NCI-H2029 (cell line): ENCODE measurements at regions not wholly inside any gene's neighbourhood (a gene's known extent, or its start where the extent isn't known, plus 50 kb on each side); places are given as distances from the start of the nearest gene placed in this dataset.
"Not testable (repeated sequence)": the region's sequence is repeated elsewhere in the genome, so short reads cannot be mapped to it uniquely, and the experiment has no call there.

ENCODE experiments used
- DNase-seq: peaks from one replicate; lab custom pipeline; 2025; lab: John Stamatoyannopoulos, UW

DNA sequence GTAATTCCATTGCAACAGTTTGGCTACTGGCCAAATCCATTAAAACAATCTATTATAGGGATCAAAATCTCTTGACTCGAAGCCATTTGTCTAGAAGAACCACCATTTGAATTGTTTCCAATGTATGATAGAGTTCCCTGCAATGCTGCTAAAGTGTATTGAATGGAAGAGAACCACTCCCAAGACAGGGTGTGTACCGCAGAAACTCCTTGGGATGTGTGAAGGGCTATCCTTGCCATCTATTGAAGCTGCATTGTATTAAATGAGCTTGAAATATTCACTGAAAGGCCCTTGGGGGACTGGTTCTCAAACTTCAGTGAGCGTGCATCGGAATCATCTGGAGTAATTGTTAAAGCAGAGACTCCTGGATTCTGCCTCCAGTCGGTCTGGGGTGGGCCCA lies 260.4 kb upstream of the MEIS1 start:
- no peak for DNase-seq

DNA sequence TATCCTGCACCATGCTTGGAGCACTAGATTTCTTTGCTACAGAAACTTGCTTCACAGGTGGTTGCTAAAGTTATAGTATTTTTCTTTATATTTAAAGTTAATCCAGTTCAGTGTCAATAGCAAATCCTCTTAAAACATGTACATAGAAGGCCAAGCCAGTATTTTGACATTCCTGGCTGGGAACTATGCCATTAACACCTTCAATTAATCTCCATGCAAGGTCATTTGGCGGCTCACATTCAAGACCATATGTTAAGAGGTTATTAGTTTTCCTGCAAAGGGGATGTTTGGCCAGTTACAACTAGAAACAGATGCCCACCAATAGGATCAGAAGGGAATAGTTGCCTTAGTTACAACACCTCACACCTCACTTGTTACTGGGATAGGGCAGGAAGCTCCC lies 261.3 kb upstream of the MEIS1 start:
- DNase-seq: no peak

DNA sequence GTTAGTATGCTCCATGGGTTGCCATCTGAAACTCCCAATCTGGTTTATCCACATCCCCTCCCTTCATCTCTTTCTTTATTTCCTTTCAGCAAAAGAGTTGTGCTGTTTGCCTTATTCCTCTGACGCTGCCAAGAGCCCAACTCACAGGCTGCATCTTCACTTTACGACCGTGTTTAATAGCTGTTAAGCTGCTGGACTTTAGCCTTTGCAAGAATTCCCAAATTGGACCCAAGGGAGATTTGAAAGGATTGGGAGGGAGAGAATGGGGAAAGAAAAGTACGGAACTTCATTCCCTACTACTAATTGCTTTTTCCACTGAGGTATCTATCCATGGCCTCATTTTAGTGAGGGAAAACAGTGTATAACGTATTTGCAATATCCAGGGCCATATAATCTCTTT lies 263.4 kb upstream of the MEIS1 start:
- no peak for DNase-seq

DNA sequence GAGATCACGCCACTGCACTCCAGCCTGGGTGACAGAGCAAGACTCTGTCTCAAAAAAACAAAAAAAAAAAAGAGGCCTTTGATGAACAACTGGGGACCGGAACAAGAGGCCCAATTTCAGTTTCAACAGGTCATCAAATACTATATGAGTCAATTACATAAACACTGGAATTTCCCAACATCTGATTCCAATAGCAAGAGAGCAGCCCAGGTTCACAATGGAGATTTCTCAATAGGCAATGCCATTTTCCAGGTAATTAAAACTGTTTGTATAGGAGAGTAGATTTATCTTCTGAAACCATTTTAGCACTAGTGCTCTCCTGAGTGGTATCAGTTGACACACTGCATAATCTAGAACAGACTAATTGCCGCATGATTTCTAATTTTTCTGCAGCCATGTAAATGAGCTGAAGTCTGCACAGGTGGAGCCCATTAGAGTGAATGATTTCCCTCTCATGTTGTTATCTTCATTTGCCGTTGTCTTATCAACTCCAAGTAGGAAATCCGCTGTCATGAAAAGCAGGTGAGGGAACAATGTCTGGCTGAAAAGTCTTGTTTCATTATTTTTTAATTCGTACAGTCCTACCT lies 264.1 kb upstream of the MEIS1 start:
- DNase-seq: peak; percentile 6

DNA sequence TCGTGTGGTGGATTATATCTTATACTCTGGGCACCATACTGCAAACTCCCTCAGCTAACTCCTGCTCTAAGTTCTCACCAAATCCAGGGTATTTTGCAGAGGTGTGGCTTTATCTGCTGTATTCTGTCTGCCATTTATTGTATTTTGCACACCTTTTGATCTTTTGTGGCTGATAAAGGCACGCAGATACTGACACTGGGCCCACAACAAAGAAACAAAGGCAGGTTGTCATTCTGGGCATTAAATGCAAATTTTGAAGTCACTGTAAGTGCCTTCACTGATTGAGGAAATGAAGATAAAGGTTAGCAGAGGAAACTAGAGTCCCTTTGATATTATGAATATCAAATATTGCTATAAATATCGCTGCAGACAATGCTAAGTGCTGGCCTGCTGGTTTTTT lies 265.8 kb upstream of the MEIS1 start:
- DNase-seq: no peak

DNA sequence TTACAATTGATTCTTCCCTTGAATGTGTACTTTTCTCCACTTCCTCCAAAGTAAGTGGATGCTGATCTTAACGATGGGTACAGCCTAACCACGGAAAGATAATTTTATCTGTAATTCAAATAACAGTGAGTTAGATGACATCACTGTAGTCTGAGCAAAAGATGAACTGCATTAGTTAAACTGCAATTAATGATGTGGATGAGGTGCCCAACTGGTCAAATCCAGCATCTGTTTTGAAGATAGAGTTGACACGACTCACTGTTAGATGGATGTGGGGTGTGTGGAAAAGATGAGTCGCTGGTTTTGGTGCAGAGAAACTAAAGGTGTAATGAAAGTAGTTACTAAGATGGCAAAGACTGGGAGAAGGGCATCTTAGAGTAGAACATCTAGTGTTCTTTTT lies 270.5 kb upstream of the MEIS1 start:
- DNase-seq: no peak

DNA sequence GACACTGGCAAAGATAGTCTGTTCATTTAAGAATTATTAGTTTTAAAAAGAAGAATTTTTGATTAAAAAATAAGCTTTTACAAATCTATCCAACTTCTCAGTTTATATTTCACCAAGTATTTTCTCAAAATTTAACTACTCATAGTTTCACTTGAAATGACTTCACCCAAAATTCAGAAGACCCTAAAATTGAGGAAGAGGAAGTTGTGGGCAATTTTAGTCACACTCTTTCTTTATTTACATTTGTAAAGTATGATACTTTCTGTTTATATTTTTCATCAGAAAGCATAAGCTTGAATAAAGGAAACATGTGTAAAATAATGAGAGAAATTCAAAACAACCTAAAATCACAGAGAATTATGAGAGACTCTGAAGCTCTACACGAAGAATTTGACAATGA lies 278.8 kb upstream of the MEIS1 start:
- DNase-seq: no peak

DNA sequence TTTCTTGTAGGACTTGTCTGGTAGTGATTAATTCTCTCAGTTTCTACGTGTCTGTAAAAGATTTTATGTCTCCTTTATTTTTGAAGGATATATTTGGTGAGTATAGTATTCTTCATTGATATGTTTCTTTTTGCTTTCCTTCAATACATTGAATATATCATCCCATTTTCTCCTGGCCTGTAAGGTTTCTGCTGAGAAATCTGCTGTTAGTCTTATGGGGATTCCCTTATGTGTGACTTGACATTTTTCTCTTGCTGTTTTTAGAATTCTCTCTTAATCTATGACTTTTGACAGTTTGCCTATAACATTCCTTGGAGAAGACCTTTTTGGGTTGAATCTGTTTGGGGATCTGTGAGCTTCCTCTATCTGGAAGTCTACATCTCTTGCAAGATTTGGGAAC lies 281.0 kb upstream of the MEIS1 start:
- no peak for DNase-seq

DNA sequence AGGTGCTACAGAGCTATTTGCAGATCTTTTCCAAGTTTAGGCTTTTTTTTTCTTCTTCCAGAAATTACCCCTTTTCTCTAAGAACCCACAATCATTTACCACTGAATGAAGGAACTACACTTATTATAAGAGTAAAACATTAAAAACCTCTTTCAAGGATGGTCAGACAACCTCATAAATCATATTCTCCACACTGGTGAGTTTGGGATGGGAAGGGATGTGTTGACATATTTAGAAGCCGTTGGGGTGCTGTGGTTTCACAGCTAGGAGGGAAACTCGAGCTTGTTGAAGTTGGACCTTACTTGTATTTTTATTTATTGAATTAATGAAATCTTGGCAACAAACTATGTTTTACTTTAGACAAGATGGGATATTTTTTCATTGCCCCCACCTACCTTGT lies 289.4 kb upstream of the MEIS1 start:
- DNase-seq: no peak

DNA sequence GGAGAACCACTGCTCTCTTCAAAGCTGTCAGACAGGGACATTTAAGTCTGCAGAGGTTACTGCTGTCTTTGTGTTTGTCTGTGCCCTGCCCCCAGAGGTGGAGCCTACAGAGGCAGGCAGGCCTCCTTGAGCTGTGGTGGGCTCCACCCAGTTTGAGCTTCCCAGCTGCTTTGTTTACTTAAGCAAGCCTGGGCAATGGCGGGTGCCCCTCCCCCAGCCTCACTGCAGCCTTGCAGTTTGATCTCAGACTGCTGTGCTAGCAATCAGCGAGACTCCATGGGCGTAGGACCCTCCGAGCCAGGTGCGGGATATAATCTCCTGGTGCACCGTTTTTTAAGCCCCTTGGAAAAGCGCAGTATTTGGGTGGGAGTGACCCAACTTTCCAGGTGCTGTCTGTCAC lies 290.6 kb upstream of the MEIS1 start:
- DNase-seq: not testable (repeated sequence)

DNA sequence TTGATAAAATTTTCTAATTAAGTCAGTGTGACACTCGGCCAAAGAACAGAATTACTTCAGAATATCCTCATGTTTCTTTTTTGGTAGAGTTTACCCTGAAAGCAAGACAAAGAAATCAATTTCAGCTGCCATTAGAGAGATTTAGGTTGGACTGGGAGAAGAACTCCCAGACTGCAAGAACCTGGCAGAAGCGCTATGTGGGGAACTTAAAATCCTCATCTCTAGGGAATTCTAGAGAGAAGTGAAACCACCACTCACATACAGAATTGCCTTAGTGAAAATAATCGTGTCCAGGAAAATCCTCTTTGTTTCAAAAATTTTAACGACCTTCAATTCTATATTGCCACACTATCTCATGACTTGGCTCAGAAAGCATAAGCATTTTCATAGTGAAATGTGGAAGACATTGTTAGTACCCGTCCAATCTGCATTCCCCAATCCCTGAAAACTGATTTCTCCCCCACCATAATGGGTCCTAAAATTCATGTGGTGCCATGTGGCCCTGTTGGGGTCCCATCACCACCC lies 297.3 kb upstream of the MEIS1 start:
- DNase-seq: no peak

DNA sequence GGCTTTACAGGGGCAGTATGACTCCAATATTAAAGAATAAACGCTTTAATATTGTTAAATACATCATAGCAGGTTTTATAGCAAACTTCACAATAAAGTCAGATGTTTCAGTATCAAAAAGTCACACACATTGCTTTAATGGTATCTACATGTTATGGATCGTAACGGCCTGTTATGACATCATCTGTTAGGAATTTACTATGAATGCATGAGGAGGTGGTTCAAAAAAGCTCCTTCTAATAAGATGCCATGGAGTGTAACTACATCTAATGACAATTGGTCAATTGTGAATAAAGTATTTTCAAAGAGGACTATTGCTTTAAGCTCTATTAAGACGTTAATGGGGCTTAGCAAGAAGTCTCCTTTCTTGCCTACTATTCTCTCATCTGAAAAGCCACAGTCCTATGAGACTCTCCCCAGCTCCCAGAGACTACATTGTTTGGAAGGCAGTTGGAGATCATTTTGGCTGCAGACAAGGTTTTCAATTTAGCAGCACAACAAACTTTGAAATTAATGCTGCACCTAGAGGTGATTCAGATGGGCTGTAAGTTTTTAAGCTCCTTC lies 300.7 kb upstream of the MEIS1 start:
- DNase-seq: no peak

DNA sequence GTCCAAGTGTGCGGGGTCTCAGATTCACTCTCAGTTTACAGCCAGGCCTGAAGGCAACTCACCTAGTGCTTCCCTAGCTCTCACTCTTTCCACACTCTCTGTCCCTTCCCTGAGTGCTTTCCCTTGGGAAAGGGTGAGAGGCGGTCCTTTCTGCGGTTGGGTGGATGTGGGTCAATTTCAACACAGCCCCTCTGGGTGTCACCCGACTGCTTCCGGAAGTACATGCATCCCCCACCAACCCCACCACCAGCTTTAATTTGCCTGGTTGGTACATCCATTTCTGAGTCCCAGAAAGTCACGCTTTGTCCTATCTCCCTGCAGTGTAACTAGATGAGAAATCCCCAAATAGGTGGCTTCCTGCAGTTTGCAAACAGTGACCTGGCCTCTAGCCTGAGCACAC lies 307.3 kb upstream of the MEIS1 start:
- DNase-seq: no peak

DNA sequence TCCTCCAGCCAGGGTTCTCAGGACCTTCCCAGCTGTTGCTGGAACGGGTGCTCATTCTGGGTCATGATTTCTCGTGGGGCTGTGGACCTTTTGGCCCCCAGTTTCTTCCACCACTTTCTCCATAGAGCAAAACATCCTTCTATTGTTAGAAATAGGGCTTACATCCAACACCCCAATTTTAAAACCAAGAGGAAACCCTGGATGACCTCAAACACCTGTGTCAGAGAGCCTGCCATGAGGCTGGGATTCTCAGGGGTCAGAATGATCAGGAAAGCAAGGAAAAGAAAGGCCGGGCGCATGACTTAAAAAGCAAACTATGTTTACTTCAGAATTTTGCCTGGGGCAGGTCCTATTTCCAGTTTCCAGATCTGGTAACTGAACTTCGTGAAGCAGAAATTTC lies 307.9 kb upstream of the MEIS1 start:
- no peak for DNase-seq

DNA sequence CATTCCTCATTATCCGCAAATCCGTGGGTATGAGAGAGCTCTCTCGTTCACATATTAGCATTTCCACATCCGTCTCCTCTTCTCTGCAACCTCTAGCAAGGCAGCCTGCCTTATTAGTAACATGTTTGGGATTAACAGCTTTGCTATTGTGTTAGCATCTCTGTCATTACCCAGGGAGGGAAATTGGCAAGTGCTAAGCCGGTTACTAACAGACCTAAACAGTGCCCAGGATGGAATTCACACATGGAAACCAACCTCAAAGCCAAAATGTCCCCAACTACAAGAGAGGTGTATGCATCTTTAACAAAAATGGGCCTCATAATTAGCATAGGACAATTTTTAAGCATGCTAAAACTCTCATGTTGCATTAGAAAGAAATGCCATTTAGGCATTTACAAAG lies 309.0 kb upstream of the MEIS1 start:
- no peak for DNase-seq

DNA sequence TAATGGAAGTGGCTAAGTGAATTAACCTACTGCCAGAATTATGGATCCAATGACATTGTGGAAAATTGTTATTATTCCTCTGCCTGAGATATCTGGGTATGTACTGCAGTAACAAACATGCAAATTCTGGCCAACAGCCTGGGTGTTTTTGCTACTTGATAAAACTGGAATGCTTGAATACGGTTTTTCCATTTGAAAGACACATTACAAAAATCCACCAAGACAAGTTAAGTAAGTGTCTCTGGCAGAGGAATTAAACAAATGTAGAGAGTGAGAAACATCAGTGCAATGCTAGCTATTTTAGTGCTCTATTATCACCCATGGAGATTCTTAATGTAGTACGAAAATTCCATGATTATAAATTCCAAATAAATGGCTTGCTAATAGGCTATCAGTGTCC lies 312.4 kb upstream of the MEIS1 start:
- no peak for DNase-seq

DNA sequence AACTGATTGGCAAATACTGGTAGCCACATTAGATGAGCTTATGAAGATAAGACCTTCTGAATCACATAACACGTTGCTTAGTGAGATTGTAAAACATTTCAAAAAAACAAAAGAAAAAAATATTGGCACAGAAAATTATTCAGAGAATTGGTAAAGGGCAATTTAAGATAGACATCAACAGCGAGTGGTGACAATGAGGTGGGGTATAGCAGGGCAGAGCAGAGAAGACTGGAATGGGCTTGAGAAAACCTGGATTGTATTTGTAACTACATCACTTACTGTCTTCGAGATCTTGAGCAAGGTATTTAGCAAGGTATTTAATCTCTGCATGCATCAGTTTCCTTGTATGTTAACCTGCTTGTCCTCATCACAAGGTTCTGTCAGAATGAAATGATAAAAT lies 313.0 kb upstream of the MEIS1 start:
- no peak for DNase-seq

DNA sequence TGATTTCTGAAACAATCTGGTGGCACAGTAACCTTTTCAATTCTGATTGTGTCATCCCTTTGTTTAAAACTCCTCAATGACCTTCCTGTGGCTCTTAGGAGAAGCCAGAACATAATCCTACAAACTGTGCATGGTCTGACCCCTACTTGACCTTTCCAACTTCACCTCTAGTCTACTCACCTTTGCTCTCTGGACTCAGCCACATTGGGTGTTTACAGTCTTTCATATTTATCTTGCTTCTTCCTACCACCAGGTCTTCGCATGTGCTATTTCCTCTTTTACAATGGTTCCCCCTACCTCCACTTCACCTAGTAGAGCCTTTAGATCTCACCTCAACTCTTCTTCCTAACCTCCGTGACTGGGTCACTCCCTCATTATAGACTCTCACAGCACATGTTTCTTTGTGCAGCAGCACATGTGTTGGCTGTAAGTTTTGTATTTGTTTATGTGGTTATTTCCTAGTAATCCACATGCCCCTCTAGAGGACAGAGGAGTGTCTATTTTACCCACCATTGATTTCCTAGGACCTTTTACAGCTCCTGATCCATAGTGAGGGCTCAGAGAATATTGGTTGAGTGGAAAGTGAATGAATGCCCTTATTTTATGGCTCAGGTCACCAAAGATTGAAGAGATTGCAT lies 320.8 kb upstream of the MEIS1 start:
- DNase-seq: no peak

DNA sequence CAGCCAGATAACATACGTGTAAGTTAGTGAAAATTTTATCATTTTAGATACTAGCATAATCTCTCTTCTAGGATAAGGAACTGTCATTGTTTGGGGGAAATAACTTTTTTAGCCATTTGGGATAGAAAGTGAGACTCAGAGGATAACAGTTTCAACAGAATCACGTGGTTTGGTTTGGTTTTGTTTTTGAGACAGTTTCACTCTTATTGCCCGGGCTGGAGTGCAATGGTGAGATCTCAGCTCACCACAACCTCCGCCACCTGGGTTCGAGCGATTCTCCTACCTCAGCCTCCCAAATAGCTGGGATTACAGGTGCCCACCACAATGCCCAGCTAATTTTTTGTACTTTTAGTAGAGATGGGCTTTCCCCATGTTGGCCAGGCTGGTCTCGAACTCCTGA lies 323.2 kb upstream of the MEIS1 start:
- DNase-seq: no peak

DNA sequence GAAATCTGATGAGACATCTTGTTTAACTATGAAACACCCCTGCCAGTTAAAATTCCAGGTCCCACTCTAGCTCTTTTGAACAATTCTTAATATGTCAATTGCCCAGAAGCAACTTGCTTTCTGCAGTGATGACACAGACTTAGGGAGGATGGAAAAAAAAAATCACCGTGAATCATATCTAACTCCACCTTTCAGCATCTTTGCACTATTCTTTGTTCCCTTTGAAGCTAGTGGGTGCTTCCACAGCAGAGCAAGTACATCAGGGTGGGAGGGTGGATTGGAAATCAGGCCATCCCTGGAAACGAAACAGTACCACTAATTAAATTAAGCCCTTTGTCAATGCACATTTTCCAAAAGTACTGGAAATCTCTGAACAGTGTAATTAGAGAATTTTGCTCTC lies 324.3 kb upstream of the MEIS1 start:
- DNase-seq: no peak

DNA sequence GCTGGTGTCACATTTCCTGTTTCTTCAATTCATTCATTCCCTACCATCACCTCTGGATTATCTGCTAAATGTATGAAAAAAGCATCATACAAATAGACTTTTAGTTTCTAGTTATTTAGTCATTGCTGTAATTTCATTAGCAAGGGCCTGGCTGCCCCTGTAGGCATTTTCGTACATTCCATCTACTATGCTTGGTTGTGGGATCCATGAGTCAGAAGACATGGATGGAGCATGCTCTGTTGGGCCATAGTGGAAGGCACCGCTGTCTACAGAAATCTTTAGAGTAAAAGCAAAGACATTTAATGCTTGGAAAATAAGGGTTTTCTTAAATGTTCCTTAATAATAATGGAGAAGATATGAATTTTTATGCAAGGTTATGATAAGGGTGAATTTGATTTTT lies 324.8 kb upstream of the MEIS1 start:
- no peak for DNase-seq

DNA sequence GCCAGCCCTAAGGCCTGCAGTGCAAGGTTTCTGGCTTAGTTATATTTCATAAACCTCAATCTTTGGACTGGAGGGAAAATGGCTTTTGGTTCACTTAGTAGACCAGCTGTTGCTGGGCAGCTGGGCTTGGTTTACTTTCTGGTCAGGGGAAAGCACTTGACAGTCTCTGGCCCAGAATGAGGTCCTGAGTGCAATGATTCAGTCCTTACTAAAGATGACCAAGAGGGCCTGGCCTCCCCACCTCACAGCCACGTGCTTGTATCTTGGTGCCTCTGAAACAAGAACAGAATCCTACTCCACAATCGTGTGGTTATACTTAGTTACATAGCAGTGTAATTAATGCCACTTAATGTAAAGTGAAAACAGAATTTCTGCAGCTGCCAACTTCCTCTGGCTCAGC lies 325.5 kb upstream of the MEIS1 start:
- DNase-seq: no peak

DNA sequence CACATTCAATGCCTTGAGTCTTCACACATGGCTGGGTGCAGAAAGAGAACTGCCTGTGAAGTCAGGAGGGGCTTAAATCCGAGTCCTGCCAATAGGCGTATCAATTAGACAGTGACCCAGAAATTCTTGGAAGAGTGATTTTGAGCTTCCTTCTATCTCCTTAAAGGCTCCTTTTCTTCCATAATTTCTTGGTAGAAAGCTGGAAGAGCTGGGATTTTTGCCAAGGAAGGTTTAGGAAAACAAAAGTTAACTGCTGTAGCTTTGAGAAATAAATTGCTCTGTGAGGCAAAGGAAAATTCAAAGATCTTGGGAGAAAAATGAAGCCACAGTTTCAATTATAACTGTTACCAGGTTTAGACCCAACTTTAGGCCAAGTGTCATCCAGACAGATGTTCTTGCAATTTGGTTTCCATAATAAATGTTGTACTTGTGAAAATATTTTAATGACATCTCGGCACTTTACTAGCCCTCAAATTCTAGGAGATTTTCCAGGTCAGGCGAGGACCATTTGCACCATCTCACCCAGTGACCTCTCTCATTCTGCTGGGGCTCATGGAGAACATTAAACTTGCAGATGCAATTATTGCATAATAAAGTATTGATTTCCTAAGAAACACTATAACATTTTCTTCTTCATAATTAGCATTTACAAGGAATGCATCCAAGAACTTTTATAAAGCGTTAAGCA lies 329.7 kb upstream of the MEIS1 start:
- DNase-seq: no peak
